B cell (primary cell): ENCODE measurements at regions not wholly inside any gene's neighbourhood (a gene's known extent, or its start where the extent isn't known, plus 50 kb on each side); places are given as distances from the start of the nearest gene placed in this dataset.

Experiments
- EZH2 ChIP-seq: IDR thresholded peaks from 2 replicates; pipeline ENCODE4 v1.6.1; 2012; ENCODE audit warnings: borderline replicate concordance, low read depth, mild to moderate bottlenecking, moderate library complexity, low read length; ENCODE audit not compliant: insufficient read depth, poor library complexity, severe bottlenecking
- TF ChIP-seq, protein P1 (sequence below): fragments of 200-600 bp; IDR thresholded peaks from one replicate; pipeline ENCODE4 v1.8.0; 2022; ENCODE audit warnings: antibody characterized with exemption, mild to moderate bottlenecking

DNA sequence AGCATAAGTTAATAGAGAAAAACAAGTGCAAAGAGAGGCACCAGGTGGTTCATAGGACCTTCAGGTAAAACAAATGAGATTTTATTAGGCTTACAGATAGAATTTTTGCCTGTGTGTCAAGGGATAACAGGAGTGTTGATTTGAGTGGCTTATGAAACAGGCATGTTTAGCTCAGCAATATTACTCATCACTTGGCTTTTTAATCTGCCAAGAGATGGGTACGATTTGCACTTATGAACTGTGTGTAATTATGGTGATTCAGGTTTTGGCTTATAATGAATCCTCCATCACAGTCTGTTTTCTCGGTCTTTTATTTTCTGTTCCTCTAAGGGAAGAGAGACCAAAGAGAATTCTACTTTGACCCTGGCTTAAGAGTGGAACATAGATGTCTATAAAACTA is 199.3 kb downstream of the DMRTA1 start:
- TF ChIP-seq, protein P1, sequence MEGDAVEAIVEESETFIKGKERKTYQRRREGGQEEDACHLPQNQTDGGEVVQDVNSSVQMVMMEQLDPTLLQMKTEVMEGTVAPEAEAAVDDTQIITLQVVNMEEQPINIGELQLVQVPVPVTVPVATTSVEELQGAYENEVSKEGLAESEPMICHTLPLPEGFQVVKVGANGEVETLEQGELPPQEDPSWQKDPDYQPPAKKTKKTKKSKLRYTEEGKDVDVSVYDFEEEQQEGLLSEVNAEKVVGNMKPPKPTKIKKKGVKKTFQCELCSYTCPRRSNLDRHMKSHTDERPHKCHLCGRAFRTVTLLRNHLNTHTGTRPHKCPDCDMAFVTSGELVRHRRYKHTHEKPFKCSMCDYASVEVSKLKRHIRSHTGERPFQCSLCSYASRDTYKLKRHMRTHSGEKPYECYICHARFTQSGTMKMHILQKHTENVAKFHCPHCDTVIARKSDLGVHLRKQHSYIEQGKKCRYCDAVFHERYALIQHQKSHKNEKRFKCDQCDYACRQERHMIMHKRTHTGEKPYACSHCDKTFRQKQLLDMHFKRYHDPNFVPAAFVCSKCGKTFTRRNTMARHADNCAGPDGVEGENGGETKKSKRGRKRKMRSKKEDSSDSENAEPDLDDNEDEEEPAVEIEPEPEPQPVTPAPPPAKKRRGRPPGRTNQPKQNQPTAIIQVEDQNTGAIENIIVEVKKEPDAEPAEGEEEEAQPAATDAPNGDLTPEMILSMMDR, result no peak
- TF ChIP-seq EZH2, result no peak
